Epithelial cell of prostate (primary cell): ENCODE measurements at regions not wholly inside any gene's neighbourhood (a gene's known extent, or its start where the extent isn't known, plus 50 kb on each side); places are given as distances from the start of the nearest gene placed in this dataset.

Source experiments
- DNase-seq: peaks from one replicate; pipeline ENCODE4 v3.0.0-alpha.2; 2011; ENCODE audit warnings: low read depth, low spot score
- H3K27ac ChIP-seq: fragments of 450-650 bp; 2 replicates; pipeline ENCODE4 v1.5.1; 2017; ENCODE audit warnings: mild to moderate bottlenecking

DNA sequence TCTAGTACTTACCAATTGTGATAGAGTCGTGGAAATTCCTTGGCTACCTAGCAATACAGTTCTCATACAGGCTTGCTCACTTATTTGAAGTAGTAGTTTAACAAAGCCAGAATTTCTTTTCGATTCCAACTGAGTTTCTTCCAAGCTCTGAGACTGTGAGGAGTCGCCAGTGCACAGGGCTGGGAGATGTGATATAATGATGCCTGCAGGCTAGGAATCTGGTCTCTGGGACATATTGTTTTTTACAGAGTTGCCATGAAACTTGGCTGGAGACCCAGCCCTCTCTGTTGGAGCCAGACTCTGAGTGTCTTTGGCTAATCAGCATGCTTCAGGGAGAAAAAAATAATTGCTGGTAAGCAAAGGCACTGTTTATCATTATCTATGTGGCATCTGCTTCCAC is 698.8 kb upstream of the GOT2 start:
- no peak overlapping the region for H3K27ac ChIP-seq
- DNase-seq, result no peak

DNA sequence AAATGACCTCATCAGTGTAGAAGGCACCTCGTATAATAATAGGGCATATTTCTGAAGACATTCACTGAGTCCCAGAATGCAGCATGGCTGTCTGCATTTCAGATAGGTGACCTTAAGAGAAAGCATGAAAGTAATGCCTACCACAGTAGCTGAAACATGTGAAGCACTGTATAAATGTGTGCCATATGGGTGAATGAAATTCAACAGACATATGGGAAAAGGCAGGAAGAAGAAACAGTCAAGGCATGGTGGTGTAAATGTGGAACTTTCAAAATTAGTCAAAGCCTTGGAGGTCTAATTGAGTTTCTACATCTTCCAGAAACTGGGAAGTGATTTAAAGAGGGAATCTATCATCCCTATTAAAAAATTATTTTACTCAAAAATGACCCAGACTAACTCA is 698.2 kb upstream of the GOT2 start:
- DNase-seq, result no peak
- H3K27ac ChIP-seq, result no peak overlapping the region

DNA sequence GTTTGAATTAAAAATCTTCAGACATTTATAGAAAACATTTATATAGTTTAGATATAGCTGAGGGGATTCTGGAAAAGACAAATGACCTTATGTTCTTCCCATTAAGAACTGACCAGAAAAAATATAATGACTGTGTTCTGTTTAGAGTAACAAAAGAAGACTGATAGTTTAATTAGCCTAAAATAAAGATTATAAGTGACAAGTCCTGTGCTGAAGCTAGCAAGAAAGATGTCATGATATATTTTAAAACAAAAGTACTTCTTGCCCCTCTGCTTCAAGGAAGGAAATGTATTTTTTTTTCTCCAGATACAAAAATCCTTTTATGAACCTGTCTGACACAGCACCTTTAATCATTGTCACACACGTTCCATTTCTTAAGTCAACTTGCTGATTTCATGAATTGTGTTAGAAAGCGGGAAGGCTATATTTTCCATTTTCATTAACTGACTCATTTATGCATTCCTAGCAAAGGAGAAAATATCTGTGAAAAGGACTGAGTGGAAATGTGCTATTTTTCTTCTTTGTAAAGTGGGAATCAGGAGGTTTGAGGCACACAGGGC is 690.7 kb upstream of the GOT2 start:
- no peak for DNase-seq
- no peak overlapping the region for H3K27ac ChIP-seq

DNA sequence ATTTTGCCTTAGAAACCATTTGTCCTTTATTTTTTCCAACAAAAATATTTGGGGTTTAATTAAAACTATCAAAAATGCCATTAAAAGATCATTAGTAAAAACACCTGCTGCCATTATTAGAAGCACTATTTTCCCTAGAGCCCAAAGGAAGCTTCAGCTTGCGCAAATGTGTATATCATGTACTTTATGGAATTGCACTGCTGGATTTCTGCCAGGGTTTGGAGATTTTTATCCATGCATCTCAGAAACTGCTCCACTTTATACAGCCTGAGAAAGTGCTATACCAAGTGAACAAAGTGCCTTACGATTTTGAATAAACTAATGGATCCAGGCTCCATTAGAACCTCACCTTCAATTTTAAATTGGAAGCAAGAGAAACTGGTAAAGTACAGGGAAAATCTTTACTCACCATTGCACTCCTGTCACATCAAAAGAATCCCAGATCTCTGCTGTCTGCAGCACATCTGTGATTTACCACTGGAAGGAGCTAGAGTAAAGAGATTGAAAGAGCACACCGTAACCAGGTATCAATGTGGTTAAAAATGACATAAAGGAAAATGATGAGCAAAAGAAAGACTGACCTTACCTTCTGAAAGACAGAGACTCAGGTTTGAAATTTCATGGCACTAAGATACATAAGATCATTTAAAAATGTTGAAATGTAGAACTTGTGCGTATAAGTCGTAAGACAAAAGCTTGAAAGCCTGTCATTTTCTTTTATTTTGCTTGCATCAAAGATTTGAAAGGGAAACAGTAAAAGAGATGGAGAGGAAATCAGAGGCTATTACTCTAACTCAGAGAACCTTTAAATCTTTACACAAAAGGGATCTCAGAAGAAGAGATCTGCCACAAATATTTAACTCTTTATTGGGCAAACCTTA is 678.1 kb upstream of the GOT2 start:
- H3K27ac ChIP-seq, result no peak overlapping the region
- no peak for DNase-seq

DNA sequence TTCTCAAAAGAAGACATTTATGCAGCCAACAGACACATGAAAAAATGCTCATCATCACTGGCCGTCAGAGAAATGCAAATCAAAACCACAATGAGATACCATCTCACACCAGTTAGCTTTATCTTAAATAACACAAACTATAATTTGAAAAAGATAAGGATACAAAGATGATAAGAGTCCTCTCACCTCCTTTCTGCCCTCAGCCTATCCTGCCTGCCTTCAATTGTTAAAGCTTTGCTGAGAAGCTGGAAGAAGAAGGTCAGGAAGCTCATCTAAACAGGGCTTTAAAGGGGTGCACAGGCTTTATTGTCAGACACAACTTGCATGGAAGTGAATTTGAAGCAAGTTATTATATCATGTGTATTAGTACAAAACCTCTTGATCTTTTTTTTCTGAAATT is 676.3 kb upstream of the GOT2 start:
- no peak overlapping the region for H3K27ac ChIP-seq
- no peak for DNase-seq

DNA sequence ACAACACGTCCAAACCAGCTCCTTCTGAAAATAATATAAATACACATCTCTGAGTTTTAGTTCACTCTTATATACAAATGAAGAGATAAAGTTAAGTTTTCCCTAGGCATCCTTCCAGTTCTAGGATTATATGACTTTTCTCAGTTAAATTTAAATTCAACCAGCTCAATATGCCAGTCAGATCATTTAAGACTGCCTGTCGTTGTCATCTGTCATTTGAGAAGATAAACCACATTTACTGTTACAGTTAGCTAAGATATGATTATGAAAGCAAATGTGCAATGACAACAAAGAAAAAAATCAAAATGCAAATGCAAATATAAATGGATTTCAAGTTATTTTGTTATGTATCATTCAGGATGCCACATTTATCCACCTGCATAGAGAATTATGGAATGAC is 671.7 kb upstream of the GOT2 start:
- H3K27ac ChIP-seq, result no peak overlapping the region

DNA sequence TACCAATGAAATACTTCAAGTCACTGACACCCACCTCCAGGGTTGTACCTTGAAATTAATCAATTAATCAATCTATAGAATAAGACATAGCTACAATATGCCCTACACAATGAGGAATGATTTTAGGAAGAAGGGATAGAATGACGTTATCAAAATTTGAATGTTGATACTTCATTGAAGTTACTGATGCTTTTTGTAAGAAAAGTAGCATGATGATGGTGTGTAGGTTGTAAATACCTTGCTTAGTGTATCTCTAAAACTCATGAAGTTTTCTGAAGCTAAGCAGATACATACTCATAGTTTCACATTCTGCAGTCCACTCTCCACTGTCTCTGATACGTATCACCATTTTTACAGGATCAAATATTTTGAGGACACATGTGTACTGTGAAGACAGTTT is 670.4 kb upstream of the GOT2 start:
- DNase-seq, result no peak
- no peak overlapping the region for H3K27ac ChIP-seq

More for the DNA sequence above, 671.7 kb upstream of the GOT2 start:
- DNase-seq, result no peak

DNA sequence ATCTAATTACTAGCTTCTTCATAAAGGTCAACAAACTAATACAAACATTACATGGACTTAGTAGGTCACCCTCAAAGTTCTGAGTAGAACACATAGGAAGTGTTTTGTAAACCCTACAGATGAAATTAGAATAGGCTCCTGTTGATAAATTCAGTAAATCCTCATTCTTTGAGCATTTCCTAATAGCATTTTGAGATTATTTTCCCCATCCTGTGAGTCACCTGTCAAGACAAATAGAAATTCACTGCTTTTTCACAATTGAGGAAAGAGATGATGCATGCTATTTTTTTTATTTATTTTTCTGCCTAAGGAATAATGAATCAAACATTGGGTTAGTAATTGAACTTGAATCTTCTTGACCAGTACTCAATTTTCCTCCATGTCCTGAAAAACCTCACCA is 666.7 kb upstream of the GOT2 start:
- no peak overlapping the region for H3K27ac ChIP-seq
- DNase-seq, result no peak

DNA sequence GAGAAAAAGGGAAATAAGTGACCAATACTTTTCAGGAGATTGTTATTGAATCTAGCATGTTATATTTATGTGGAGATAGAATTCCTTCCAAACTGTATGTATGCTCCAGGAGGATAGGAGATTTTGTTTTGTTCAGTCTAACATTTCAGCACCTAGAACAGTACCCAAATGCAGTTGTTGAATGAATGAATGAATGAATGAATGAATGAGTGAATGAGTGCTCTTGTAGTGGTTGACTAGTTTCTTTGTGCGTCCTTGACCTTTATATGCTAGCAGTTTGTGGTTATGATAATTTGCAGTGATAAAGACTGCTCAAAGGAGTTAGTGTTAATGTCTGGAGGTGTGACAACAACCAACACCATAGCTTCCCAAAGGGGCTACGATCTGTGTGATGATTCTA is 663.5 kb upstream of the GOT2 start:
- no peak for DNase-seq

DNA sequence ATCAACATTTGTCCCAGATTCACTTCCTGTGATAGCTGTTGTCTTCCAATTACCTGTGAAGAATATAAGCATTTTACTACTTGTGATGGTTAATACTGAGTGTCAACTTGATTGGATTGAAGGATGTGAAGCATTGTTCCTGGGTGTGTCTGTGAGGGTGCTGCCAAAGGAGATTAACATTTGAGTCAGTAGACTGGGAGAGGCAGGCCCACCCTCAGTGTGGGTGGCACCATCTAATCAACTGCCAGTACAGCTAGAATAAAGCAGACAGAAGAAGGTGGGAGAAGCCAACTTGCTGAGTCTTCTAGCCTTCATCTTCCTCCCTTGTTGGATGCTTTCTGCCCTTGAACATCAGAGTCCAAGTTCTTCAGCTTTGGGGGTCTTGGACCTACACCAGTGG is 660.4 kb upstream of the GOT2 start:
- no peak overlapping the region for H3K27ac ChIP-seq
- DNase-seq, result no peak

More for the DNA sequence above, 663.5 kb upstream of the GOT2 start:
- H3K27ac ChIP-seq, result no peak overlapping the region

DNA sequence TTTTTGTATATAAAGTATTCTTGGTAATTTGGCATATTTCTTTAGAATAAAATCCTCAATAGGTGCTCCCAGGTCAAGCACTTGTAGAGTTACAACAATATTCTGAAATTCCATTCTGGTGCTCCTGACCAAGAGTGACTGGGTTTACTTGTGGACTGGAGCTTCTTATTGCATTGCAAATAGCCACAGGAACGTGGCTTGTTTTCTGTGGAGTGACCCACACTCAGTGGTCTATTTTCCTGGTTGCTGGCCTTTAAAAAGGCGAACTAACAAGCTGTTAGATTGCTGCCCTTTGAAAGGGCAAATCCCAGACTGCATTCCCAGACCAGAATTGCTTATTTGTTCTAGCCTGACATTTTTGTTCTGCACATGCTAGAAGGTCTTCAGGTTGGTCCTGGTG is 658.8 kb upstream of the GOT2 start:
- H3K27ac ChIP-seq, result no peak overlapping the region
- no peak for DNase-seq

DNA sequence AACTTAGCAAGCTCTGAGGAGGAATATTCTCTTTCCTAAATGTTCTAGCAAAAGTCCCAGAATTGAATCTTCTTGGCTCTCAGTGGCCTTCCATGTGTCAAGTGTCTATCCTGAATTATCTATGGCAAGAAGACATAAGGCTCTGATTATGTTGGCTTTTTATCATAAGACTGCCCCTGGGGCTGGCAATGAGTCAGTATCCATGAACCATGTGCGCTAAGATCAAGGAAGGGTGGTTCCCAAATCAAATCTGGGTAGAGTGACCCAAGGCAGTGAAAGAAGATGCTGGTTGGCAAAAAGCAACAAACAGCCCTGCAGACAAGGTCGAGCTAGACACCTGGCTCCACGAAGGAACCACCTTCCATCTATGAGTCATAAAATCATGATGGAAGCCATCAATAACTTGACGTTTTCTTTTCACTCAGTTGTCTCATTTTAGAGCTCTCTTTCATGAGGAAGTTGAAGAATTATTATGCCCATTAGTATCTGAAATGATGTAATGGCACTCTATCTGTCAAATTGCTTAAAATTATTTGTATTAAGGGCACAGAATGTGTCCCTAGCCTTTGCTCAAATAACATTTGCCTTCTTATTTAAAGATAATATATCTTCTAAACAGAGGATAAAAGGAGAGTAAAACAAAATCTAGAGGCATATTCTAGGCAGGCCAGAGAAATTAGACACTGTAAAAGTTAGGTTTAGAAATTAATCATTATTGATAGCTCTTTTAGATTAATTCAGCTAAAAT is 657.7 kb upstream of the GOT2 start:
- no peak overlapping the region for H3K27ac ChIP-seq
- no peak for DNase-seq

DNA sequence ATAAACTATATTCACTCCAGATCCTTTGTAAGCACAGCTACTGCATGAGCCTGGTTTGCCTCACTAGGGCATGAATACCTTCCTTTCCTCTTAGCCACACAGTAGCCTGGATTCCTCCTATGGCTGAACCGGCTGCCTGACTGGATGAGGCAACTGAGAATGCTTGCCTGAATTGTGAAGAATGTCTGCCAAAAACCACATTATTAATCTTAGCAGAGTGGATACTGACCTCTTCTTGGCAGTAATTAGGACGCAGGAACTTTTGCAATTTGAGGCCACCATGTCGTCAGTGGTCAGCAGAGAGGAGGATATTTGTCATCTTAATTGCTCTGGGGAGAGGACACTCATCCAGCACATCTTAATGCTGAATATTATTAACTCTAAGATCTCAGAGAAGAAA is 651.8 kb upstream of the GOT2 start:
- no peak overlapping the region for H3K27ac ChIP-seq
- DNase-seq, result no peak

DNA sequence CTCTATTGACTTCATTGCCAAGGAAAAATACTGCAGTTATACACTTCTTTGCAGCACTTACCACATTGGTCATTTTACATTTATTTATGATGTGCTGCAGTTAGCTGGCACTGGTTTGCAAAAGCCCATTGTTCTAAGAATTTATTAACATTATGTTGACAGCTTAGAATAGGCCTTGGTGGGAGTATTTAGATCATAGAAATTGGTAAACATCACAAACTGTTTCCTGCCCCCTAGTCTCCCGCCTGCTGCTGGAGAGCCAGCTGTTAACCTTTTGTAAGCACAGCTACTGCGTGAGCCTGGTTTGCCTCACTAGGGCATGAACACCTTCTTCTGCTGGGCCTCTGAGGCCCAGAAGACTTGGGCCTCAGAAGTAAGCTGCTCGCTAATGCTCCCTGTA is 651.4 kb upstream of the GOT2 start:
- no peak overlapping the region for H3K27ac ChIP-seq

DNA sequence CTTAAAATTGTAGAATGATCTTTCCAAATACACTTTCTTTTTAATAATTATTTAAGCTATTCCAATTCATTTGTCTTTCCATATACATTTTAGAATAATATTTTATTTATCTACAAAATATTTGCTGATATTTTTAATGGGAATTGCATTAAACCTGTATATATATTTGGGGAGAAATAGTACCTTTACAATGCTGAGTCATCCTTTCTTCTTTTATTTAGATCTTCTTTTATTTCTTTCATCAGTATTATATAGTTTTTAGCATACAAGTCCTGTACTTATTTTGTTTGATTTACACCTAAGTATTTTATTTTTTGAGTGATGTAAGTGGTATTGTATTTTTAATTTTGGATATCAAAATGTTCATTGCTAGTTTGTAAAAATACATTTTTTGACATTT is 639.5 kb upstream of the GOT2 start:
- no peak overlapping the region for H3K27ac ChIP-seq
- DNase-seq, result no peak

More for the DNA sequence above, 651.4 kb upstream of the GOT2 start:
- no peak for DNase-seq

DNA sequence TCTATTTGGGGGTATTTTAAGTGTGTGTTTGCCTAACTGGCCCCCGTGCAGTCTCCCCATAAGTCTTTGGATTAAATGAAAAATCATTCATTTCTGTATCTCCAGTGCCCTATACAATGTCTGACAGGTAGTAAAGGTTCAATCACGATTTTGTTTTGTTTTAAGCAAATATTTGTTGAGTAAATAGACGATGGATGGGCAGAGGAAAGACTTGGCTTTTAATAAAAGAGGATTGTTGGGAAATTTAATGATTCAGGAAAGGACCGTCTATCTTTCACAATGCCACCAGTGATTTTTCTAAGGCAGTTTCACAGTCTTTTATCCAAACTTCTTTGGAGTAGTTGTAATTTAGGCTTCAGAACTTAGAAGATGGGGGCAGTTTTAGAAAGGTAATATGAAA is 636.6 kb upstream of the GOT2 start:
- H3K27ac ChIP-seq, result no peak overlapping the region
- no peak for DNase-seq

DNA sequence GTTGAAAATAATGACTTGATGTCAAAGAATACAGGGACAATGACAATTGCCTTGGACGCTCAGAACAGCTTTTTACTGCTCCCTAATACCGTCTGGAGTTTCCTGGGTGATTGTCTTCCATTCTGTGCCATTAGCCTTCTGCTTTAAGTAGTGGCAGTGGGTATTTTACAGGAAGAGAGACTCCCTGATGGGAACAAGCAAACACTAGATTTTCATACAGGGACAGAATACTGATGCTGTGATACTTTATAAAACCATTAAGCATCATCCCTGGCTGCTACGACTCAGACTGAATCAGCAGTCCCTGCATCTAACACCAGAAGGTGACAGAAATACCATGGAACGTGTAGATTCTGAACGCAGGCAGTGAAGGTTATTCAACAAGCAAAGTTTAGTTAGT is 635.4 kb upstream of the GOT2 start:
- DNase-seq, result no peak
- no peak overlapping the region for H3K27ac ChIP-seq

DNA sequence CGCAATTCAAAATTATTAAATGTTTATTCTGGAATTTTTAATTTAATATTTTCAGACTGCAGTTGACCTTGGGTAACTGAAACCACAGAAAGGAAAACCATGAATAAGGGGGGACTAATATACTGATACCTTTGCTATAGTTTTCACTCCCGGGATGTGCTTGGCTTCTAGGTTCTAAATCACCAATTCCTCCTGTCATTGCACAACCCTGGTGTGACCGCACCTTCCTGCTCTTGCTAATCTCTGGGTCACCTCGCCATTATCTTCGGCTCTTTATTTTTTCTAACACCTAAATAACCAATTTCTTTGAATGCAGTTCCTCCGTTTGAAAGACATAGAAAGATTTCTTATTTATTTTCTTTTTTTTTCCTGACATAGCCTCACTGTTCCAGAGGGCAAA is 634.5 kb upstream of the GOT2 start:
- no peak overlapping the region for H3K27ac ChIP-seq
- no peak for DNase-seq

DNA sequence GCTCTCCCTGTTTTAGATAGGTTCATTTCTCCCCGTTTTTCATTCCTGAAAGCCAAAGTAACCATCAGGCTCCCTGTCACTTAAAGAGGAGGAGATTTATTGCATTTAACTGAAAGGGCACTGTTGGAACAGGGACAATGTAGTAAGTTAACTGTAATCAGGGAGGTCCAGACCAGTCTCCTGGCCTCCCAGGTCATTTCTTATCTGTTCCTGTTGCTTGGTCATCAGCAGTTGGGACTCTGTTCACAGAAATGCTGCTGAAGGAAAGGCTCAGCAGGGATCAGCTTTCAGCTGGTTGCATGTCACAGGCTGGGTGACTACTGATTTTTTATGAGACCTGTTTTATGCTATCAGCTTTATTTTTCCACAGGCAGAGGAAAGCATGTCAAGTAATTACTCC is 622.6 kb upstream of the GOT2 start:
- H3K27ac ChIP-seq, result no peak overlapping the region
- no peak for DNase-seq

DNA sequence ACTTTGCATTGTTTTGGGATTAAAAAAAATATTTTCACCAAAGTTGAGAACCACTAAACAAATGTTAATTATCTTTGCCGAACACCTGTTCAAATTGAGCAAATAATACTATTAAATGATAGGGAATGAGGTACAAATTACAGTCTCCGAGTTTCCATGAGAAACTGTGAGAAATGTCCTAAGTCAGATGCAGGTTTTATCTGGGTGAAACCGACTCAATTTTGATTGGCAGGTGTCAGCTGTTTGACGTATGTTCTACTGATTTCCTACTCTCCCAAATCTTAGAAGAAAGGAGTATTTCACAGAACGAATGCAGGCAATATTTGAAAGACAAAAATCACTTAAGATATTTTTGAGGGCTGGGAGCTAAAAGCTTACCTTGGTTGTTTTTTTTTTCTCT is 622.0 kb upstream of the GOT2 start:
- no peak overlapping the region for H3K27ac ChIP-seq
- no peak for DNase-seq

DNA sequence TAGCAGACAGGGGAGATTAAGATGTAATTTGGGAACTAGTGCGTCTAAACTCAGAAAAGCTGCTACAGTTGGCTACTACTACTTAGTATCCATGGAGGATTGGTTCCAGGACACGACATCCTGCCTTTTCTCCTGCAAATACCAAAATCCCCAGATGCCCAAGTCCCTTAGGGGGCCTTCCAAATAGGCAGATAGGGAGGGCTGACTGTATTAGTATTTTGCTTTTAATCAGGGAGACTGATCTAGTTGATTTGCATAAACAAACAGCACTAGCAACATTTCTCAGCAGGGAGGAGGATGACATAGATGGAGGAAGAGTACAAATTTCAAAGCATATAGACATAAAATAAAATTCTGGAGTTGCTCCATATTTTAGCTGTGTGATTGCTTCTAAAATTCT is 621.6 kb upstream of the GOT2 start:
- no peak for DNase-seq
- H3K27ac ChIP-seq, result no peak overlapping the region
